Lower leg skin (tissue), 3 donors: ENCODE measurements at regions not wholly inside any gene's neighbourhood (a gene's known extent, or its start where the extent isn't known, plus 50 kb on each side); places are given as distances from the start of the nearest gene placed in this dataset.

Experiments used
- POLR2A ChIP-seq, 2 donors: fragments of 450-650 bp; IDR thresholded peaks; one replicate each; pipeline ENCODE4 v1.6.1; 2016 to 2017; ENCODE audit warnings: antibody characterized with exemption in 2 of 2, mild to moderate bottlenecking in 1 of 2, moderate library complexity in 1 of 2
- TF ChIP-seq, protein P1 (sequence below), 3 donors: fragments of 450-650 bp; IDR thresholded peaks; one replicate each; pipeline ENCODE4 v1.5.1; 2016; ENCODE audit warnings: antibody characterized with exemption in 3 of 3, mild to moderate bottlenecking in 3 of 3, moderate library complexity in 2 of 3

DNA sequence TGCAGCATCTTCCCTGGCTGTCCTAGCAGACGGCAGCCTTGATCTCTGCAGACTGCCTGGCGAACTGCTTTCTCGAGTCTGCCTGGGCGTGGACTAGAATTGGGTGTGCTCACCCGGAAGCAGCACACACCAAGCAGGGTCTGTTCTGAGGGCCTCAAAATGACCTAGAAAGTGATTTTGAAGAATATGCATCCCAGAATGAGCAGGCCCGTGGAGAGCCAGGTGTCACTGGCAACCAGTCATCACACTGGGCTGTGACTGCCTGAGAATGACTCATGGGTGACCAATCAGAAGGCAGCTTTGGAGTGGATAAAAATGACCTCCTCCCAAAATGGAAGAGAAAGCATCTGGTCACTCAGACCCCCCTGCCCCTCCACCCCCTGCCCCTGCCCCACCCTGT, 114.9 kb upstream of the NECTIN1 start:
- TF ChIP-seq, protein P1, sequence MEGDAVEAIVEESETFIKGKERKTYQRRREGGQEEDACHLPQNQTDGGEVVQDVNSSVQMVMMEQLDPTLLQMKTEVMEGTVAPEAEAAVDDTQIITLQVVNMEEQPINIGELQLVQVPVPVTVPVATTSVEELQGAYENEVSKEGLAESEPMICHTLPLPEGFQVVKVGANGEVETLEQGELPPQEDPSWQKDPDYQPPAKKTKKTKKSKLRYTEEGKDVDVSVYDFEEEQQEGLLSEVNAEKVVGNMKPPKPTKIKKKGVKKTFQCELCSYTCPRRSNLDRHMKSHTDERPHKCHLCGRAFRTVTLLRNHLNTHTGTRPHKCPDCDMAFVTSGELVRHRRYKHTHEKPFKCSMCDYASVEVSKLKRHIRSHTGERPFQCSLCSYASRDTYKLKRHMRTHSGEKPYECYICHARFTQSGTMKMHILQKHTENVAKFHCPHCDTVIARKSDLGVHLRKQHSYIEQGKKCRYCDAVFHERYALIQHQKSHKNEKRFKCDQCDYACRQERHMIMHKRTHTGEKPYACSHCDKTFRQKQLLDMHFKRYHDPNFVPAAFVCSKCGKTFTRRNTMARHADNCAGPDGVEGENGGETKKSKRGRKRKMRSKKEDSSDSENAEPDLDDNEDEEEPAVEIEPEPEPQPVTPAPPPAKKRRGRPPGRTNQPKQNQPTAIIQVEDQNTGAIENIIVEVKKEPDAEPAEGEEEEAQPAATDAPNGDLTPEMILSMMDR (IDR thresholded peaks at IDR 0.05) = no peak
- TF ChIP-seq POLR2A (IDR thresholded peaks at IDR 0.05) = no peak
